ENCODE measurements at regions not wholly inside any gene's neighbourhood (a gene's known extent, or its start where the extent isn't known, plus 50 kb on each side); places are given as distances from the start of the nearest gene placed in this dataset.
"Not testable (repeated sequence)": the region's sequence is repeated elsewhere in the genome, so short reads cannot be mapped to it uniquely, and the experiment has no call there.

GRCh38 chr10:84879991-84880390 lies 551.6 kb downstream of the CCSER2 start:
- no peak for DNase-seq (ENCODE audit: low spot score in 2 of 2)
- TF ChIP-seq POLR2A (IDR thresholded peaks at IDR 0.05) (no peak), CTCF (IDR thresholded peaks at IDR 0.05) (no peak)
- intact Hi-C loops (cut with DNase I; ENCODE audit: low total_unique reads), result no loop called here
- H3K4me3 ChIP-seq (ENCODE audit: low read depth, poor library complexity, severe bottlenecking), result no peak overlapping the region
- WGBS, 2 donors, result 56 to 57% methylated on average over 2 of the region's 2 CpGs

- intact Hi-C loops (cut with DNase I; ENCODE audit: low total_unique reads); H3K4me3 ChIP-seq (ENCODE audit: low read depth, poor library complexity, severe bottlenecking); DNase-seq (ENCODE audit: low spot score in 2 of 2): not testable (repeated sequence)
- WGBS, 2 donors, result 76 to 81% methylated on average over 3 of the region's 3 CpGs
Observed at GRCh38 chr10:84881696-84882095, 553.3 kb downstream of the CCSER2 start.

GRCh38 chr10:84890706-84891105 lies 562.3 kb downstream of the CCSER2 start:
- no peak overlapping the region for H3K4me3 ChIP-seq (ENCODE audit: low read depth, poor library complexity, severe bottlenecking)
- intact Hi-C loops (cut with DNase I; ENCODE audit: low total_unique reads), result no loop called here
- DNase-seq (ENCODE audit: low spot score in 2 of 2), result no peak
- TF ChIP-seq POLR2A (IDR thresholded peaks at IDR 0.05) (no peak), CTCF (IDR thresholded peaks at IDR 0.05) (no peak)
- 39 to 50% methylated on average over 3 of the region's 3 CpGs for WGBS, 2 donors

GRCh38 chr10:84891631-84892030 lies 563.2 kb downstream of the CCSER2 start:
- intact Hi-C loops (cut with DNase I; ENCODE audit: low total_unique reads), result no loop called here
- no peak for TF ChIP-seq CTCF (IDR thresholded peaks at IDR 0.05)
- TF ChIP-seq POLR2A (IDR thresholded peaks at IDR 0.05), result no peak
- WGBS, 2 donors, result 42 to 54% methylated on average over 4 of the region's 4 CpGs
- DNase-seq (ENCODE audit: low spot score in 2 of 2), result no peak
- H3K4me3 ChIP-seq (ENCODE audit: low read depth, poor library complexity, severe bottlenecking), result no peak overlapping the region

GRCh38 chr10:84895541-84895940 lies 567.2 kb downstream of the CCSER2 start:
- 69 to 70% methylated on average over 3 of the region's 3 CpGs for WGBS, 2 donors
- intact Hi-C loops (cut with DNase I; ENCODE audit: low total_unique reads), result no loop called here
- TF ChIP-seq CTCF (IDR thresholded peaks at IDR 0.05) (no peak), POLR2A (IDR thresholded peaks at IDR 0.05) (no peak)
- H3K4me3 ChIP-seq (ENCODE audit: low read depth, poor library complexity, severe bottlenecking), result no peak overlapping the region
- no peak for DNase-seq (ENCODE audit: low spot score in 2 of 2)

- 84 to 92% methylated on average over 2 of the region's 2 CpGs for WGBS, 2 donors
- intact Hi-C loops (cut with DNase I; ENCODE audit: low total_unique reads), result no loop called here
Observed at GRCh38 chr10:84896909-84897308, 568.5 kb downstream of the CCSER2 start.

More at GRCh38 chr10:84896909-84897308, 568.5 kb downstream of the CCSER2 start:
- DNase-seq (ENCODE audit: low spot score in 2 of 2), result no peak
- no peak for TF ChIP-seq CTCF (IDR thresholded peaks at IDR 0.05)
- no peak for TF ChIP-seq POLR2A (IDR thresholded peaks at IDR 0.05)
- no peak overlapping the region for H3K4me3 ChIP-seq (ENCODE audit: low read depth, poor library complexity, severe bottlenecking)

All from lower leg skin (tissue), 4 donors.